ENCODE measurements at regions not wholly inside any gene's neighbourhood (a gene's known extent, or its start where the extent isn't known, plus 50 kb on each side); places are given as distances from the start of the nearest gene placed in this dataset.

DNA sequence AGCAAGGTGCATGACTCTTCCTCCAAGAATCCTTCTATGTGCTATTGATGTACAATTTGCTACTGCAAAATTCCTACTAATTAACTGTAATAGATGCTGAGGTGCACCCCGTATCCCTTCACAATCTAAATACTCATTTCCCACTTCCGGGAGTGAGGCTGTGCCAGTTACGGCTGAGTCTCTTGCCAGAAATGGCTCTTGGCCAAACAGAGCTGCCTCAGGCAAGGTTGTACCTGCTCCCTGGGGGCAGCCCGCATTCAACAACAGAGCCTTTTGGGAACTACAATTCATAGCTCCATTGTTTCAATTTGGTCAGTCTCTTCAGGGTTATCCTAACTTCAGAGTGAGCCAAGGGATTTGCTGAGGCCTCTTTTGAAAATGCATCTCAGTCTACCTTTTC lies 789.8 kb upstream of the MAP3K7 start:
- TF ChIP-seq, protein P1, sequence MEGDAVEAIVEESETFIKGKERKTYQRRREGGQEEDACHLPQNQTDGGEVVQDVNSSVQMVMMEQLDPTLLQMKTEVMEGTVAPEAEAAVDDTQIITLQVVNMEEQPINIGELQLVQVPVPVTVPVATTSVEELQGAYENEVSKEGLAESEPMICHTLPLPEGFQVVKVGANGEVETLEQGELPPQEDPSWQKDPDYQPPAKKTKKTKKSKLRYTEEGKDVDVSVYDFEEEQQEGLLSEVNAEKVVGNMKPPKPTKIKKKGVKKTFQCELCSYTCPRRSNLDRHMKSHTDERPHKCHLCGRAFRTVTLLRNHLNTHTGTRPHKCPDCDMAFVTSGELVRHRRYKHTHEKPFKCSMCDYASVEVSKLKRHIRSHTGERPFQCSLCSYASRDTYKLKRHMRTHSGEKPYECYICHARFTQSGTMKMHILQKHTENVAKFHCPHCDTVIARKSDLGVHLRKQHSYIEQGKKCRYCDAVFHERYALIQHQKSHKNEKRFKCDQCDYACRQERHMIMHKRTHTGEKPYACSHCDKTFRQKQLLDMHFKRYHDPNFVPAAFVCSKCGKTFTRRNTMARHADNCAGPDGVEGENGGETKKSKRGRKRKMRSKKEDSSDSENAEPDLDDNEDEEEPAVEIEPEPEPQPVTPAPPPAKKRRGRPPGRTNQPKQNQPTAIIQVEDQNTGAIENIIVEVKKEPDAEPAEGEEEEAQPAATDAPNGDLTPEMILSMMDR (IDR thresholded peaks at IDR 0.05), result no peak
- DNase-seq (ENCODE audit: low spot score), result no peak
- no peak for ATAC-seq (ENCODE audit: low FRiP score)

DNA sequence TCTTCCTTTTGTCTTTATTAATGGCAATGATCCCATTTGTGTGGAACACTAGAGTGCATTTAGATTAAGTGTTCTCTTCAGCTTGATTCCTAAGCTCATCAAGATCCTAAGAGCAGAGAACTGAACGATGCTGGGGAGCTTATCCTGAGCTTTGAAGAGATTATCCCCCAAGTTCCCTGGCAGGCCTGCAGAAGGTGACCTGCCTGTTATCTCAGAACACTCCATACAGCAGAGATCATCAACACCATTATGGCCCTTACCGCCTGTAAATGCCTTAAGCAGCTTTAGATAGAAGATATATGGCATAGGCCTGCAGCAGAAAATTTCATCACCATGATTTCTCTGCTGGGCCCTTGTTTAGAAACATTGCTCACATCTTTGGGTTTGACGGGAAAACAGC lies 779.9 kb upstream of the MAP3K7 start:
- DNase-seq (ENCODE audit: low spot score) (no peak), ATAC-seq (ENCODE audit: low FRiP score) (no peak)
- TF ChIP-seq, protein P1 (IDR thresholded peaks at IDR 0.05), result no peak

DNA sequence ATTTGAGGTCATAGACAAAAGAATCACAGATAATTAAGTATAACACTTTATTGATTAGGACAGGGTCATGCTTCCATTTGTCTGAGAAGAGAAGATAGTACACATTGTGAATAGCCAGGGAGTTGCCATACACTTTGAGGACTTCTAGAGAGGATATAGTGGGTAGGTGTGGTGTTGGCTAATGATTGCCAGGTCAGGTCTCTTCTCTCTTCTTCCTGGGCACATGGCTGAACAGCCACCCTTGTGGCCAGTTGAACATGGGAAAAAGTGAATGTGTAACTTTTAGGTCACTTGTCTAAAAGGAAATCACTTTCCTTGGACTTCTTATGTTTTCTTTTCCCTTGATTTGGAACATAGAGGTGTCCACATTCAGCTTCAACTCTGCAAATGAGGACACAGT lies 772.1 kb upstream of the MAP3K7 start:
- no peak for ATAC-seq (ENCODE audit: low FRiP score)
- TF ChIP-seq, protein P1 (IDR thresholded peaks at IDR 0.05), result no peak

DNA sequence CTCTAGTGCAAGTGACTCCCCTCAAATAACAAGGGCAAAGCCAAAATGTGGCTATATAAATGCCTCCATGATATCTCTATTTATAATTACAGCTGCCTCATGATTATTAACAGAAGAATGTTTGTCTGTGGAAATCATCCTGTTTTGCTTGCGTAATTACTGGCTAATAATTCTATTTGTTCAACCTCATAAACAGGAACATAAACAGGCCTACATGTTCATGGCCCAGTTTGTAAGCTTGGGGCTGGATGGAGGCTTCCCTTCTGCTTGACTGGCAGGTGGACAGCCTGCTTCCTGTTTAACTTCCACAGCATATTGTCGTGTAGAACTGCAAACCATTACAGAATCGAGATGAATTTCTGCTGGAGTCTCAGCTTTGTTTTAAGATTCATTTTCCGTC lies 766.0 kb upstream of the MAP3K7 start:
- no peak for ATAC-seq (ENCODE audit: low FRiP score)
- TF ChIP-seq, protein P1 (IDR thresholded peaks at IDR 0.05), result no peak
- no peak for DNase-seq (ENCODE audit: low spot score)

More for the DNA sequence above, 772.1 kb upstream of the MAP3K7 start:
- DNase-seq (ENCODE audit: low spot score), result no peak

DNA sequence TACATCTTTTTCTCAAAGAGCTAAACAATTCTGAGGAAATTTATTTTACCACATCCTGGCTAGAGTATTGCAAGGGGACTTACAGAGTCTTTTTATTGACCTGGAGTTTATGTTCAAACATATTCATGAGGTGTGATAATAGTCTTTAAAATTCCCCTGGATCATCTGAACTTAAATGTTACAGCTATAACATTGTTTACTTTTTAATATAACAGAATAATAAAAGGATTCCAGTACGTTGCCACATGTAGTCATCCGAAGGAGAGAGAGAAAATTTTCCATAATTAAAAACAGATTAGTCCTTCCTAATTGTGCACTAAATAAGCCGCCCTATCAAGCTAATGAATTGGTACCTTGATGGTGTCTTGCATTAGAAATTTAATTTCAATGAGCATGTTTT lies 765.4 kb upstream of the MAP3K7 start:
- TF ChIP-seq, protein P1 (IDR thresholded peaks at IDR 0.05), result no peak
- DNase-seq (ENCODE audit: low spot score) (no peak), ATAC-seq (ENCODE audit: low FRiP score) (no peak)

DNA sequence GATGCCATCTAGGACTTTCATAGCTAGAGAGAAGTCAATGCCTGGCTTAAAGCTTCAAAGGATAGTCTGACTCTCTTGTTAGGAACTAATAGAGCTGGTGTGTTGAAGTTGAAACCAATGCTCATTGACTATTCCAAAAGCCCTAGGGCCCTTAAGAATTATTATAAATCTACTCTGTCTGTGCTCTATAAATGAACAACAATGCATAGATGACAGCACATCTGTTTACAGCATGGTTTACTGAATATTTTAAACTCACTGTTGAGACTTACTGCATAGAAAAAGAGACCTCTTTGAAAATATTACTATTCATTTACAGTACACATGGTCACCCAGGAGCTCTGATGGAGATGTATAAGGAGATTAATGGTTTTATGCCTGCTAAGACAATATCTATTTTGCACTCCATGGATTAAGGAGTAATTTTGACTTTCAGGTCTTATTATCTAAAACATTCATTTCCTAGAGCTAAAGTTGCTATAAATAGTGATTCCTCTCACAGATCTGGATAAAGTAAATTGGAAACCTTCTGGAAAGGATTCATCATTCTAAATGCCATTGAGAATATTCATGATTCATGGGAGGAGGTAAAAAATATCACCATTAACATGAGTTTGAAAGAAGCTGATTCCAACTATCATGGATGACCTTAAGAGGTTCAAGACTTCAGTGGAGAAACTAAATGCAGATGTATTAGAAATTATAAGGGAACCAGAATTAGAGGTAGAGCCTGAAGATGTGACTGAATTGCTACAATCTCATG lies 763.5 kb upstream of the MAP3K7 start:
- DNase-seq (ENCODE audit: low spot score), result no peak
- ATAC-seq (ENCODE audit: low FRiP score), result no peak
- TF ChIP-seq, protein P1 (IDR thresholded peaks at IDR 0.05), result no peak

DNA sequence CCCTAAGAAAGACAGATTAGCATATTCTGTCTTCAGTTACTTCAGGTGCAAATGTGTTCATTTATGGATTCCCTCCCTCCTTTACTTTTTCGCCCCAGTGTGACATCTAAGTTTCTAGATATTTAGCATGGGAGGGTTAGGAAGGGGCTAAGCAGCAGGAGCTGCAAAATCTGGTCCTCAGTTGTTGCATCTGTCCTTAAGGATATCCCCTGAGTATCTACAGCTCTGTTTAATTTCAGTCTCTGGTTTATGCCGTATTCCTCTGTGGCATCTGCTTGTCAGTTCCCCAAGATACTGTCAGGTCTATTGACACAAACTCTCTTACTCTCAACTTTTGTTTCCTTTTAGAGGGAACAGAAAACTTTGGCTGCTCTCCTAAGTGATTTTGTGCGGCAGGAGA lies 754.6 kb upstream of the MAP3K7 start:
- TF ChIP-seq, protein P1 (IDR thresholded peaks at IDR 0.05), result no peak
- DNase-seq (ENCODE audit: low spot score), result no peak
- no peak for ATAC-seq (ENCODE audit: low FRiP score)
